ENCODE measurements at regions not wholly inside any gene's neighbourhood (a gene's known extent, or its start where the extent isn't known, plus 50 kb on each side); places are given as distances from the start of the nearest gene placed in this dataset.

DNA sequence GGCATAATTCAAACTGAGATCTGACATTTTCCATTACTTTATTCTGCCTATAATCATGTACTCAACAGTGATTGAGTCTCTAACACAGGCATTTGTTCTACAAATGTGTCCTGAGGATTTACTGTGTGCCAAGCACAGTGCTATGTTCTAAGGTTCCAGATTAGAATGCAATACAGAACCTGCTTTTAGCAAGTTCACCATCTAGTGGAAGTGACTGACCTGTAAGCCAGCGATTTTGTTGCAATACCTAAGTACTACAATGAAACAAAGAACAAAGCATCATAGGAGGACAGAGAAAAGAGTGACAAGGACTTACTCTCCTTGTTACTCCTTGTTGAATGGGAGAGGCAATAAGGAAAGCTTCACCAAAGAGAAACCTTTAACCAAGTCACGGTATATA lies 348.1 kb downstream of the ELAVL2 start:
- no peak for DNase-seq

- DNase-seq: no peak
Observed at GRCh38 chr9:23483566-23483965, 342.5 kb downstream of the ELAVL2 start.

DNA sequence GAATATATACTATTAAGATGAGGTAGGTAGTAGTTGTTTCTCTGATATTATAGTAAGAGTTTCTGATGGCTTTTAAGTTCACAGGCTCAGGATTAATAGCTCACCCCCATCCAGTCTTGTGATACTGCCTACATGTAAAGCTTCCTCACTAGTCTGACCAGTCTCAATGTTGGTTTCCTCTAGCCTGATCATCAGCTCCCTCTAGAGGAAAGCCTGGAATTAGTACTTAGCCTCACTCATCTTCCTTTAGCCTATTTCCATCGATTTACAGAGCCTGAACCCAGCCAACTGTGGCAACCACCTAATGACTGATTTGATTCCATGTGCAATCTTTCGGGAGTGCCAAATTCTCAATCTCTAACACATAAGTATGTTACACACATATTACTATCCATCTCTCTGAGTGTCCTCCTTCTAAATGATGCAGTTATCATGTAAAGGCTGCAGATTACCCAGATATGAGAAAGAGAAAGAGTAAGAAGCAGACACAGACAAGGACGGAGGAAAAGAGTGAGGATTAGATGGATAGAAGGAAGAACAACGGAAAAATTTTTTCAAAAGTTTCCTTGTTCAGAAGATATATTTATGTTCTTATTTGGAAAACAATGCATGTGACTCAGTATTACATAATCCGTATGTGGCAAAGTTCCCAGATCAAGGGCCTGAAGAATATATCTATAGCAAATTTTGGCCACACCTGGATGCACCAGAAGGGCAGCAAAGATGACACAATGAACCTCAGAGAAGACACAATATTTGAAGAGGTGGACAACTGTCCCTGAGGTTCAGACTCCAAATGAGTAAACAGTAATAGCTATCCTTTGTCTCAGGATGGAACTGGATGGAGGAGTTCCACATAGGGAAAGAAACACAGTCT lies 333.7 kb downstream of the ELAVL2 start:
- no peak for DNase-seq

- DNase-seq: no peak
Observed at GRCh38 chr9:23493219-23493618, 332.8 kb downstream of the ELAVL2 start.

GRCh38 chr9:23496489-23497136 lies 329.4 kb downstream of the ELAVL2 start:
- no peak for DNase-seq

GRCh38 chr9:23497137-23497504 lies 328.9 kb downstream of the ELAVL2 start:
- no peak for DNase-seq

DNA sequence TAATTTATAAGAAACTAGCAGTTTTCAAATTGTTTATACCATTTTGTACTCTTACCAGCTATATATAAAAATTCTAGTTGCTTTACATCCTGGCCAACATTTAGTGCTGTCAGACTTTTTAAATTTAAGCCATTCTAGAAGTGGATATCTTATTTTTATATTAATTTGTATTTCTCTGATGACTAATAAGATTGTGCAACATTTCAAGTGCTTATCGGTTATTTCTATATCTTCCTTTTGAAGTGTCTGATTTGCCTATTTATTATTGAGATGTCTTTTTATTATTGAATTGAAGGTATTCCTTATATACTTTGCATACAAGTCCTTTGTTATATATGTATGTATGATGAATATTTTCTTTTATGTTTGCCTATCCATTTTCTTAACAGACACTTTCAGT lies 324.0 kb downstream of the ELAVL2 start:
- no peak for DNase-seq

GRCh38 chr9:23522952-23523351 lies 303.1 kb downstream of the ELAVL2 start:
- DNase-seq: no peak

DNA sequence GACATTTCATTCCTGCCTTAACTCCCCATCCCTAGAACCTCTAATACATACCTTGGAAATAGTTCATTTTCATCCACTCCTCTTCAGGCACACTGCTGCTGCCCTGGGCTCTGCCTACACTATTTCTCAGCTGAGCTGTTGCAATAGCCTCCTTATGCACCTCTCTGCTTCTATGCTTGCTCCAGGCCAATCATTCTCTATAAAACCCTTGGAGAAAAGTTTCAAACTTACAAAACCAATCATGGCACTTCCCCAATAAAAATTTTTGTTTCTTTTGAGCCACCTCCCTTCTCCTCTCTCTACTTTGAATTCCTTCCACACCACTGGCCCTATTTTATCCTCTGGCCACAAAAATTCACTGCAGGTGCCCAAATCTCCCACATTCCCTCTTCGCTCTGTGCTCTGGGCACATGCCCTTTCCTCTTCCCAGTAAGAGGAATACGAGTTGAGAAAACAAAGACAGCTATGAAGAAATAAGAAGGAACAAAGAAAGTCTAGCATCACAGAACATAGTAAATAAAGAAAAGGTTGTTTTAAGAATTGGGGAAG lies 301.4 kb downstream of the ELAVL2 start:
- DNase-seq: no peak

DNA sequence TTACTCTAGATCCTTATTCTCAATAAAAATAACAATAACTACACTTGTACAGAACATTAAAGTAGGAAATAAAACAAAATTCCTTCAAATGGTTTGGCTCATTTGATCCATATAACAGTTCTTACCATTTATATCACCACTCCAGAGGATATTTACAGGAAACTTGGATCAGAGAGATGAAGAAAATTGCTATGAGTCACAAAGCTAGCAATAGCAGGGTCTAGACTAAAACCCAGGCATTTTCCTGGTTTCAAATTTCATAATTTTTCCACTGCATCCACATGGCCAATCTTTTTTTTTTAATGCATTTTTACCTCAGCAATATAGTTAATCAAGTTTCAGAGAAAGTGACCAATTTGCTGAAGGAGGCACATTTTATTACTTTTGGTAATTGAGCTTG lies 299.2 kb downstream of the ELAVL2 start:
- DNase-seq: no peak

GRCh38 chr9:23532282-23532681 lies 293.8 kb downstream of the ELAVL2 start:
- DNase-seq: no peak

DNA sequence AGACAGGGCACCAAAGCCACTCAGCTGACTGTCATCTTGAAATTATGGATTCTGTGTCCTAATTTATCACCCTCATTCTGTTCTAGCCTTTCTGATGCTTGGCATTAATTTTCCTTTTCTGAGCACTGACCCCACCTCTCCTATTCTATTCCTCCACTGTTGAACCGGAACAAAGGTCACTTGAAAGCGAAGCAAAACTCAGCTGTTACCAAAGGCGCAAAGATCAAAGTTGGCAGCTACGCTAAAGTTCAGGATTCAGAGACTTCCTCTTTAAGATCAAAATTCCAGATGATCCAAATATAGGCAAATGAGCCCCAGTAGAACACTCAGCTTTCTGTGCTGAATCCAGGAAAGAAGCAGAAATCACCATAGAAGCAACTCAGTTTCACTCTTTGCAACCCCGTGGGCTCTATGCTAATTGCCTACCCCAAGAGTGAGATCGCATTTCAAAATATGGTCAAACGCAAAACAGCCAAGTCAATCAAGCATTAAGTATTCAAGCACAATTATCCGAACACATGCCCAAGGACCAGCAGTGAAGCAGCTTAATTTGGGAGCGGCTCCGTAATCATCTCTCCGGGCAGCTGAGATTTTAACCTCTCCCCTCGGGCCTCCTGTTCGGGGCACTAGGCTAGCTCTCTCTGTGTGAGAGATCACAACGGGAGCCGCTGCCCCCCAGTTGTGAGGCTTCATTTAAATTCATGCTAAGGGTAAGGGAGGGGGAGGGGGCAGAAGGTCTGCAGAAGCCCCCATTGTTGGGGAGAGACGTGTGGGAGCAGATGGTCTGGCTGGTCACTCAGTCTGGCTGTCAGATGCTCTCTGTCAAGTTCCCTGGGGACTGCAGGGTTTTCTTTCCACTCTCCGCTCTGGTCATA lies 288.6 kb downstream of the ELAVL2 start:
- DNase-seq: no peak

GRCh38 chr9:23538067-23538402 lies 288.0 kb downstream of the ELAVL2 start:
- DNase-seq: no peak

- no peak for DNase-seq
Observed at GRCh38 chr9:23538461-23539003, 287.5 kb downstream of the ELAVL2 start.

DNA sequence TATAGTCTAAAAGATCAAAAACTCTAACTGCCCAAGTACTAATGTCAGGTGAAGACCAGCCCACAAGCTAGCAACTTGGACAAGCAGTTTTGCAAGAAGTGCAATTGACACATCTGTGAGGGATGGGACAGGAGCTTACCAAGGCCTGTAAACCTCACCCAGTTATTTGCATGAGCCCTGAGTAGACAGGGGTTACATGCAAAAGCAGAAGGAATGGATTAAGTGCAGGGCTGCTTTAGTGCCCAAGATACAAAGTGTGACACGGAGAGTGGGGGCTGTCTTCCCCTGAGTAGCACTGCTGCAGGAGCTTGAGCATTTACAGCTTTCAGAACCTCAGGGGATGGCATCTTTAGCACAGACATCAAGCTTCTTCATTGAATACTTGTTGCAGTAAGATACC lies 286.7 kb downstream of the ELAVL2 start:
- no peak for DNase-seq

DNA sequence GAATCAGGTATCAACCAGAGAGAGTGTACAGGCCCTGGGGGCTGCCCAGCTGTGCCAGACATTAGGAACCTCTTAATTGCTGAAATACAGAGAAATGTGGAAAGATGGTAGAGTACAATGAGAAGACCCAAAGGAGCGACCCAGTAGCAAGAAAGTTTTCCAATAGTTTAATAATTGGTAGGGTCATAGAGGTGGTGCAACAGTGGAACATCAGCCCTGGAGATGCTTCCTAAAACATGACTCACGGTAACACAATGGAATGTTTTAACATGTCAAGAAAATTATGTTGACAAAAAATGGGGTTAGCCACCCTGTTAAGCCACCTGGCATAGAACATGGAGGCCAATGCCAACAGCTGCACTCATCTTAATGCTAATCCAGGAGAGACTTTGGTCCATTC lies 284.1 kb downstream of the ELAVL2 start:
- no peak for DNase-seq

DNA sequence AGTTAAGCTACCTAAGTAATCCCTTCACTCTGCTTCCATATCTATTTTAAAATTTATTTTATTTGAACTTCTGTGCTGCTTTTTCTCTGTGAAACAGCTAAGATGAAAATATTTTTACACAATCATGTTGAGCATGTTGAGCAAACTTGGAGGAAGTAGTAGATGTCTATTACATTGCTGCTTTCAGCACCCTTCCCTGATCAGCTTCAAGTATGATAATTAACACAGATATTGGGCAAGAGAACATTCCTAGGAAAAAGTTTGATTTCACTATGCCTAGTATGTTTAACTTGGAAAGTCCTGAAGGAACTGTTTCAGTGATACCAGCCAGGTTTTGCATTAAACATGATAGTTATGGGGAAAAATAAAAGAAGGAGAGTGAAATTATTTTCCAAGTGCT lies 283.6 kb downstream of the ELAVL2 start:
- DNase-seq: no peak

GRCh38 chr9:23542927-23543326 lies 283.1 kb downstream of the ELAVL2 start:
- no peak for DNase-seq

DNA sequence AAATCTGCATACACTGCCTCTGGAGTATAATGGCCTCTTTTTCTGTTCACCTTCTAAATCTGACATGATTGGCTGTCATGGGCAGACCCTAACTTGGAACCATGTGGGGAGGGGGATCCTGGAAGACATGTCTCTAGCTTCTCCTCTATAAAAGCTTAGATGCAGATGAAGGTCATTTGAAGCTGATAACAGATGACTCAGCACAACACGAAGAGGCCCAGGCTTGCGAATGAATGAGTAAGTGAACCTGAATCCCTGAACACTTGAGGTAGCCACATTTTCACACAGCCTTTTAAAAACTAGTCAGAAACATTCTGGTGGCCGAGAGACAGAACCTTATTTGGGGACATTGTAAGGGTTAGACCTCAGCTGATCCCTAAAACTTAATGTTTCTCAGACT lies 282.6 kb downstream of the ELAVL2 start:
- no peak for DNase-seq

- no peak for DNase-seq
Observed at GRCh38 chr9:23545728-23546127, 280.3 kb downstream of the ELAVL2 start.

DNA sequence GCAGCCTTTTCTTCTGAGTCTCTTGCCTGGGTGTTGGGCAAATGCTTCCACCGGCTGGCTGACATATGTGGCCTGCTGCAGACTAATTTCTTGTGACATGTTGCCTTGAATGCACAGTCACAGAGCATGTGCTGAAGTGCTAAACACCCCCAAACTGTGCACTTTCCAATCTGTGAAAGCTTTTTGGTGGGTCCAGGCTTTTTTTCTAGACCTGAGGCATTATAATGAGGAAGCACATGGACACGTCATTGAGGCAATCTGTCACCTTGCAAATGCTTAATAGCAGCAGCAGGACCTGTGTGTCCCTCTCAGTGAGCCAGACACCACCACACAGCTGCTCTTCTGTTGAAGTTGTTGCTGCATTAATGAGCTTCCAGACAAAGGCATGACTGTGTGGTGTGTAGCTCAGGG lies 274.7 kb downstream of the ELAVL2 start:
- DNase-seq: no peak

DNA sequence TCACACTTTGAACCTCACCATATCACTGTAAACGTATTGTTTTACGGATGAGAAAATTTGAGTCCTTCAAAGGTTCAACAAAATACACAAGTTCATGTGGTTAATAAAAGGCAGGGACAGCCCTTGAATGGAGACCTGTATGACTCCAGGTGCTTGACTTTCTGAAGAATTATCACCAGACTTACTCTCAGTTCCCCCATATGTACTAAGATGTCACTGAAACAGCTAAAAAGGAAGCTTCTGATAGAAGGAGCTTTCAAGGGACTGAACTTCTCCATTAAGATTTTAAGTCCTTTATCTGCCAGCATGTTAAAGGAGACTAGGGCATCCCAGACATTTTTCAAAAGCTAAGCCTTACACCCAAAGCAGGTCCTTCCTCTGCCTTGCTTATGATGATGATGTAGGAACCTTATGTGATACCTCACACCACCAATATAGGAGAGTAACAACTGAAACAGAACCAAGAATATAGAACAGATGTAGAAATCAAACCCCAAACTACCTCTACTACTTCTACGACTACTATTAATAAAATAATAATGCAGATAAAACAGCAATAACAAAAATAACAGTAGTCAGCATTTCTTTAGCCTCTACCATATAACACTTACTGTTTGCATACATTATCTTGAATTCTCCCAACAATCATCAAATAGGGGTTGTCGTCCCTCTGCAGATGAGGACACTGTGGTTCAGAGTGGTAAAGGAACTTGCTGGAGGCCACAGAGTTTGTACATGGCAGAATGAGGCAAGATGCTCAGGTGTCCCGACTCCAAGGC lies 273.9 kb downstream of the ELAVL2 start:
- DNase-seq: no peak

All from CD4-positive, alpha-beta T cell treated with Interleukin-17A for 1 hour (primary cell).